Transverse colon (tissue), 4 donors: ENCODE measurements at regions not wholly inside any gene's neighbourhood (a gene's known extent, or its start where the extent isn't known, plus 50 kb on each side); places are given as distances from the start of the nearest gene placed in this dataset.

Experiments used
- DNase-seq: peaks from one replicate; pipeline ENCODE4 v3.0.0-alpha.2; 2019
- H3K27ac ChIP-seq, 4 donors: fragments of 200-600 bp; sonication (generic); 2 replicates each; pipeline ENCODE4 v1.5.1; 2016 to 2018; ENCODE audit warnings: inconsistent platforms in 4 of 4
- H3K27me3 ChIP-seq: fragments of 200-600 bp; sonication (generic); 2 replicates; pipeline ENCODE4 v1.5.1; 2017; ENCODE audit warnings: inconsistent platforms
- H3K36me3 ChIP-seq, 4 donors: fragments of 200-600 bp; sonication (generic); 2 replicates each; pipeline ENCODE4 v1.5.1; 2017 to 2019; ENCODE audit warnings: inconsistent platforms in 4 of 4
- H3K4me1 ChIP-seq, 4 donors: fragments of 200-600 bp; sonication (generic); 2 replicates each; pipeline ENCODE4 v1.5.1; 2017 to 2020; ENCODE audit warnings: inconsistent platforms in 4 of 4
- H3K4me3 ChIP-seq, 4 donors: fragments of 200-600 bp; sonication (generic); 1 replicate in 1 of 4; 2 replicates in 3 of 4; pipeline versions ENCODE4 v1.5.1 to v1.6.1; 2017 to 2019; ENCODE audit warnings: inconsistent platforms in 4 of 4
- H3K9me3 ChIP-seq, 2 donors: fragments of 200-600 bp; sonication (generic); 2 replicates each; pipeline ENCODE4 v1.5.1; 2017 to 2019; ENCODE audit warnings: inconsistent platforms in 2 of 2
- EP300 ChIP-seq: sonication (generic); formaldehyde crosslinking; IDR thresholded peaks from one replicate; pipeline ENCODE4 v1.6.1; 2017; ENCODE audit warnings: antibody characterized with exemption, low read depth
- POLR2A ChIP-seq: fragments of 450-650 bp; IDR thresholded peaks from one replicate; pipeline ENCODE4 v1.6.1; 2016; ENCODE audit warnings: antibody characterized with exemption, mild to moderate bottlenecking, moderate library complexity
- POLR2AphosphoS5 ChIP-seq, 3 donors: sonication (generic); formaldehyde crosslinking; IDR thresholded peaks; one replicate each; pipeline ENCODE4 v1.6.1; 2016; ENCODE audit warnings: antibody characterized with exemption in 3 of 3
- WGBS, 2 donors: methylation state at CpG; one replicate each; pipeline ENCODE4 v1.1.5; 2018; ENCODE audit warnings: low coverage in 1 of 2; 5-methylcytosine and 5-hydroxymethylcytosine counted together
- in situ Hi-C, 4 donors: fragments of 200-750 bp; cut with MboI; loops; one replicate each; pipeline versions ENCODE4 v1.15.0 to v1.15.1; 2017; ENCODE audit warnings: low sequenced_read_pairs in 3 of 4, low pct_ligation_motif_present in 1 of 4, low pct_unique_long_range_greater_than_20kb in 1 of 4
- intact Hi-C: fragments of 100-400 bp; cut with DNase I; formaldehyde crosslinking; loops from one replicate; pipeline ENCODE4 v1.15.1; 2023; ENCODE audit warnings: low total_unique reads
- TF ChIP-seq, protein P1 (sequence below), 5 experiments: fragments of 200-600 bp in 3 of 5; fragments of 450-650 bp in 2 of 5; sonication (generic) in 3 of 5; IDR thresholded peaks; 1 replicate in 2 of 5; 2 replicates in 3 of 5; pipeline ENCODE4 v1.5.1; 2016 to 2017; ENCODE audit warnings: antibody characterized with exemption in 5 of 5, inconsistent platforms in 3 of 5, mild to moderate bottlenecking in 2 of 5, moderate library complexity in 1 of 5

- intact Hi-C loops (no loop called here), in situ Hi-C loops (no loop called here)
- WGBS, 2 donors, result 78 to 84% methylated on average over 9 of the region's 9 CpGs
- Histone ChIP-seq H3K4me3 (no peak overlapping the region), H3K9me3 (no peaks in the 10 kb centered on the region), H3K36me3 (no peaks in the 10 kb centered on the region), H3K4me1 (no peaks in the 10 kb centered on the region), H3K27ac (no peak overlapping the region), H3K27me3 (peaks cover 4% of the 10 kb centered on the region)
- DNase-seq, result no peak
- no peak for TF ChIP-seq POLR2AphosphoS5 (IDR thresholded peaks at IDR 0.05)
- no peak for TF ChIP-seq EP300
Measured at GRCh38 chr6:999552-999951, 306.6 kb upstream of the EXOC2 start.

DNA sequence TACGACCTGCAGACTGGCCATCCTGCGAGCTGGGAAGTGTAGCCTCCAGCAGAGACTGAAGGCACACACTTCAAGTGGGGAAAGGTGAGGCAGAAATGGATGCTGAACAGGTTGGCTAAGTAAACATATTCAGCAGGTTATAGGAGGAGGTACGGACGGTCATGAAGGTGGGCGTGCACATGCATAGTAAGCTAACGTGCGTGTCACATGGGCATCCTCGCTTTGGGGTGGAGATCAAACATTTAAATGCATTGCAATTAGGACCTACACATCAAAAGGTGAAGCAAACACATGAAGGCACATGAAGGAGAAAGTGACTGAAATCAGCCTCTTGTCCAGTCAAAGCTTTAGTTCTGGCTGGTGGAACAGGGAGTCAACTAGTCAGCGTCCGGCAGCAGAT is 305.6 kb upstream of the EXOC2 start:
- Histone ChIP-seq H3K9me3 (no peaks in the 10 kb centered on the region), H3K36me3 (no peaks in the 10 kb centered on the region), H3K4me3 (no peak overlapping the region), H3K27ac (no peak overlapping the region), H3K27me3 (peaks cover 4% of the 10 kb centered on the region), H3K4me1 (no peaks in the 10 kb centered on the region)
- TF ChIP-seq EP300, result no peak
- TF ChIP-seq POLR2A, result no peak
- TF ChIP-seq POLR2AphosphoS5 (IDR thresholded peaks at IDR 0.05), result no peak
- TF ChIP-seq, protein P1, sequence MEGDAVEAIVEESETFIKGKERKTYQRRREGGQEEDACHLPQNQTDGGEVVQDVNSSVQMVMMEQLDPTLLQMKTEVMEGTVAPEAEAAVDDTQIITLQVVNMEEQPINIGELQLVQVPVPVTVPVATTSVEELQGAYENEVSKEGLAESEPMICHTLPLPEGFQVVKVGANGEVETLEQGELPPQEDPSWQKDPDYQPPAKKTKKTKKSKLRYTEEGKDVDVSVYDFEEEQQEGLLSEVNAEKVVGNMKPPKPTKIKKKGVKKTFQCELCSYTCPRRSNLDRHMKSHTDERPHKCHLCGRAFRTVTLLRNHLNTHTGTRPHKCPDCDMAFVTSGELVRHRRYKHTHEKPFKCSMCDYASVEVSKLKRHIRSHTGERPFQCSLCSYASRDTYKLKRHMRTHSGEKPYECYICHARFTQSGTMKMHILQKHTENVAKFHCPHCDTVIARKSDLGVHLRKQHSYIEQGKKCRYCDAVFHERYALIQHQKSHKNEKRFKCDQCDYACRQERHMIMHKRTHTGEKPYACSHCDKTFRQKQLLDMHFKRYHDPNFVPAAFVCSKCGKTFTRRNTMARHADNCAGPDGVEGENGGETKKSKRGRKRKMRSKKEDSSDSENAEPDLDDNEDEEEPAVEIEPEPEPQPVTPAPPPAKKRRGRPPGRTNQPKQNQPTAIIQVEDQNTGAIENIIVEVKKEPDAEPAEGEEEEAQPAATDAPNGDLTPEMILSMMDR (IDR thresholded peaks at IDR 0.05), result no peak
- intact Hi-C loops, result no loop called here
- 87 to 94% methylated on average over 8 to 10 of the region's 10 CpGs for WGBS, 2 donors
- DNase-seq, result no peak
- in situ Hi-C loops, result no loop called here

GRCh38 chr6:996271-996852 is 303.4 kb upstream of the EXOC2 start:
- WGBS, 2 donors, result 57 to 68% methylated on average over 7 to 9 of the region's 9 CpGs
- H3K9me3 ChIP-seq, result no peaks in the 10 kb centered on the region
- no peaks in the 10 kb centered on the region for H3K36me3 ChIP-seq
- H3K27me3 ChIP-seq, result peaks cover 4% of the 10 kb centered on the region
- TF ChIP-seq POLR2AphosphoS5 (IDR thresholded peaks at IDR 0.05), result no peak
- TF ChIP-seq, protein P1 (IDR thresholded peaks at IDR 0.05), result no peak
- no peak for TF ChIP-seq POLR2A
- no peak for TF ChIP-seq EP300
- H3K27ac ChIP-seq, result no peak overlapping the region
- no peak for DNase-seq
- H3K4me1 ChIP-seq, result no peaks in the 10 kb centered on the region
- intact Hi-C loops (no loop called here), in situ Hi-C loops (no loop called here)
- H3K4me3 ChIP-seq, result no peak overlapping the region

GRCh38 chr6:991192-991591 is 298.3 kb upstream of the EXOC2 start:
- H3K4me1 ChIP-seq, result no peaks in the 10 kb centered on the region
- peaks cover 0 to 3% of the 10 kb centered on the region in 2 donors for H3K9me3 ChIP-seq
- H3K4me3 ChIP-seq, result no peak overlapping the region
- H3K36me3 ChIP-seq, result no peaks in the 10 kb centered on the region
- TF ChIP-seq POLR2A (no peak), POLR2AphosphoS5 (IDR thresholded peaks at IDR 0.05) (no peak), EP300 (no peak)
- TF ChIP-seq, protein P1 (IDR thresholded peaks at IDR 0.05), result no peak
- DNase-seq, result no peak
- no peaks in the 10 kb centered on the region for H3K27me3 ChIP-seq
- no peak overlapping the region for H3K27ac ChIP-seq
- in situ Hi-C loops (no loop called here), intact Hi-C loops (no loop called here)

- no peaks in the 10 kb centered on the region for H3K27me3 ChIP-seq
- in situ Hi-C loops, result no loop called here
- H3K4me1 ChIP-seq, result no peaks in the 10 kb centered on the region
- no peaks in the 10 kb centered on the region for H3K9me3 ChIP-seq
- no peaks in the 10 kb centered on the region for H3K36me3 ChIP-seq
- TF ChIP-seq, protein P1 (IDR thresholded peaks at IDR 0.05), result no peak
- TF ChIP-seq EP300, result no peak
- no peak for TF ChIP-seq POLR2A
- no peak for TF ChIP-seq POLR2AphosphoS5 (IDR thresholded peaks at IDR 0.05)
- no peak for DNase-seq
- WGBS, 2 donors, result 74 to 76% methylated on average over 3 to 4 of the region's 4 CpGs
- intact Hi-C loops, result no loop called here
- no peak overlapping the region for H3K27ac ChIP-seq
- no peak overlapping the region for H3K4me3 ChIP-seq
Measured at GRCh38 chr6:984031-984430, 291.1 kb upstream of the EXOC2 start.
